NCI-H2171 (cell line): ENCODE measurements at regions not wholly inside any gene's neighbourhood (a gene's known extent, or its start where the extent isn't known, plus 50 kb on each side); places are given as distances from the start of the nearest gene placed in this dataset.

Experiments
- DNase-seq: peaks from one replicate; lab custom pipeline; 2025; lab: John Stamatoyannopoulos, UW

- no peak for DNase-seq
Observed at GRCh38 chr5:167485061-167485774, 806.2 kb upstream of the WWC1 start.

- DNase-seq, result no peak
Observed at GRCh38 chr5:167488371-167488770, 803.1 kb upstream of the WWC1 start.

- no peak for DNase-seq
Observed at GRCh38 chr5:167489202-167489601, 802.2 kb upstream of the WWC1 start.

- no peak for DNase-seq
Observed at GRCh38 chr5:167503926-167504720, 787.3 kb upstream of the WWC1 start.

GRCh38 chr5:167507463-167508233 lies 783.8 kb upstream of the WWC1 start:
- DNase-seq, result no peak

- no peak for DNase-seq
Observed at GRCh38 chr5:167509076-167509475, 782.4 kb upstream of the WWC1 start.

- DNase-seq, result no peak
Observed at GRCh38 chr5:167511276-167511675, 780.2 kb upstream of the WWC1 start.

- no peak for DNase-seq
Observed at GRCh38 chr5:167512111-167512510, 779.3 kb upstream of the WWC1 start.

GRCh38 chr5:167513381-167513780 lies 778.1 kb upstream of the WWC1 start:
- no peak for DNase-seq

GRCh38 chr5:167514461-167514860 lies 777.0 kb upstream of the WWC1 start:
- no peak for DNase-seq

GRCh38 chr5:167525004-167525403 lies 766.4 kb upstream of the WWC1 start:
- no peak for DNase-seq

GRCh38 chr5:167528651-167529050 lies 762.8 kb upstream of the WWC1 start:
- no peak for DNase-seq

GRCh38 chr5:167530548-167530947 lies 760.9 kb upstream of the WWC1 start:
- no peak for DNase-seq

GRCh38 chr5:167533814-167534795 lies 757.3 kb upstream of the WWC1 start:
- no peak for DNase-seq

GRCh38 chr5:167539747-167540146 lies 751.7 kb upstream of the WWC1 start:
- no peak for DNase-seq

GRCh38 chr5:167546270-167546669 lies 745.2 kb upstream of the WWC1 start:
- DNase-seq, result no peak

GRCh38 chr5:167552356-167552755 lies 739.1 kb upstream of the WWC1 start:
- no peak for DNase-seq

GRCh38 chr5:167553511-167553910 lies 737.9 kb upstream of the WWC1 start:
- no peak for DNase-seq

GRCh38 chr5:167554564-167555290 lies 736.7 kb upstream of the WWC1 start:
- DNase-seq, result no peak

- no peak for DNase-seq
Observed at GRCh38 chr5:167555565-167556166, 735.8 kb upstream of the WWC1 start.
